MM.1S (cell line): ENCODE measurements at regions not wholly inside any gene's neighbourhood (a gene's known extent, or its start where the extent isn't known, plus 50 kb on each side); places are given as distances from the start of the nearest gene placed in this dataset.

Experiments used
- DNase-seq: peaks from one replicate; pipeline ENCODE4 v3.0.0-alpha.2; 2015
- H2AFZ ChIP-seq: fragments of 300-600 bp; sonication (generic); 2 replicates; pipeline ENCODE4 v1.6.0; 2016; ENCODE audit warnings: antibody characterized with exemption, low read length
- H3F3A ChIP-seq: fragments of 300-600 bp; sonication (generic); 2 replicates; pipeline ENCODE4 v1.6.1; 2016; ENCODE audit warnings: mild to moderate bottlenecking, antibody characterized with exemption, low read length, moderate library complexity, mixed read lengths; ENCODE audit not compliant: insufficient read depth
- H3K27ac ChIP-seq: fragments of 300-600 bp; sonication (generic); 2 replicates; pipeline ENCODE4 v1.5.1; 2016; ENCODE audit warnings: mild to moderate bottlenecking, low read length
- H3K27me3 ChIP-seq: fragments of 300-600 bp; sonication (generic); replicated peaks from 2 replicates; pipeline ENCODE4 v1.6.0; 2016; ENCODE audit warnings: low read length; ENCODE audit not compliant: insufficient read depth
- H3K36me3 ChIP-seq: fragments of 300-600 bp; sonication (generic); replicated peaks from 2 replicates; pipeline ENCODE4 v1.6.1; 2016; ENCODE audit warnings: mild to moderate bottlenecking, low read length, mixed read lengths; ENCODE audit not compliant: insufficient read depth
- H3K4me1 ChIP-seq: fragments of 300-600 bp; sonication (generic); 2 replicates; pipeline ENCODE4 v1.6.1; 2016; ENCODE audit warnings: low read length, mixed read lengths
- H3K4me2 ChIP-seq: fragments of 300-600 bp; sonication (generic); 2 replicates; pipeline ENCODE4 v1.6.0; 2016; ENCODE audit warnings: low read depth, low read length
- H3K4me3 ChIP-seq: fragments of 300-600 bp; sonication (generic); 2 replicates; pipeline ENCODE4 v1.5.1; 2016; ENCODE audit warnings: low read length, mixed read lengths
- H3K79me2 ChIP-seq: fragments of 300-600 bp; sonication (generic); 2 replicates; pipeline ENCODE4 v1.6.1; 2016; ENCODE audit warnings: mixed run types, low read length, mixed read lengths
- H3K9ac ChIP-seq: fragments of 300-600 bp; sonication (generic); 2 replicates; pipeline ENCODE4 v1.6.1; 2016; ENCODE audit warnings: low read length, mixed read lengths
- H3K9me2 ChIP-seq: fragments of 300-600 bp; sonication (generic); replicated peaks from 2 replicates; pipeline ENCODE4 v1.6.1; 2016; ENCODE audit warnings: mild to moderate bottlenecking, low read length, mixed read lengths; ENCODE audit not compliant: insufficient read depth
- H3K9me3 ChIP-seq: fragments of 300-600 bp; sonication (generic); replicated peaks from 2 replicates; pipeline ENCODE4 v1.6.1; 2016; ENCODE audit warnings: mild to moderate bottlenecking, low read length, mixed read lengths; ENCODE audit not compliant: insufficient read depth
- H4K20me1 ChIP-seq: fragments of 300-600 bp; sonication (generic); 2 replicates; pipeline ENCODE4 v1.6.1; 2016; ENCODE audit warnings: mild to moderate bottlenecking, low read length, moderate library complexity, mixed read lengths; ENCODE audit not compliant: insufficient read depth
- CTCF ChIP-seq: fragments of 300-600 bp; sonication (generic); IDR thresholded peaks from 2 replicates; pipeline ENCODE4 v1.5.1; 2016; ENCODE audit warnings: antibody characterized with exemption, low read length, mixed read lengths
- EZH2 ChIP-seq: fragments of 300-600 bp; sonication (generic); optimal IDR thresholded peaks from 2 replicates; pipeline ENCODE3; 2017; ENCODE audit warnings: low read depth, mild to moderate bottlenecking, antibody characterized with exemption, low read length, mixed read lengths
- EZH2phosphoT487 ChIP-seq: fragments of 300-600 bp; sonication (generic); IDR thresholded peaks from 2 replicates; pipeline ENCODE4 v1.6.1; 2018; ENCODE audit warnings: antibody characterized with exemption, low read length

DNA sequence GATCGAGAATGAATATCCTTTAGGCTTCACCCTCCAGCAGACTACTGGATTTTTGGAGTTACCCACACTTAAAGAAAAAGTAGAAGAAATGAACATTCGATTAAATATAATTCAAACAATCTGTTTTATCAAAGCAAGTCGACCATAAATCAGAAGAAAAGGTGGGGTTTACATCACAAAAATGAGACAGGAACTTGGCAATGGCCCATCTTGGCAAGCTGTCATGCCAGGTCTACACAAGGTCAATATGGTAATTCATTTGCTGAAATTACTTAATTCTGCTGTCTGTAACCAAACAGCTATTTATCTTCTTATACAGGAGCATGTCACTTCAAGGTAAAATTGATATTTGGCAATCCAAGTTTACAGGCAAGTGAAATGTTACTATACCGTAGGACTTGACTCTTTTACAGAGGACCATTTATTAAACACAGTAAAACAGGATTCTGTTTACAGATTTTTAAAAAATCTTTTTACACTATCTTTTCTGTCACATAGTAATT lies 640.6 kb upstream of the NRP1 start:
- Histone ChIP-seq H2AFZ (no peak overlapping the region), H3K9me2 (no peaks in the 10 kb centered on the region), H3K4me2 (no peak overlapping the region), H3K4me3 (no peak overlapping the region), H3K36me3 (no peaks in the 10 kb centered on the region), H3K79me2 (no peaks in the 10 kb centered on the region), H3K4me1 (no peaks in the 10 kb centered on the region), H3F3A (no peaks in the 10 kb centered on the region), H4K20me1 (no peaks in the 10 kb centered on the region), H3K27ac (no peak overlapping the region), H3K9ac (no peak overlapping the region), H3K27me3 (no peaks in the 10 kb centered on the region), H3K9me3 (no peaks in the 10 kb centered on the region)
- TF ChIP-seq EZH2phosphoT487 (no peak), CTCF (no peak), EZH2 (no peak)
- no peak for DNase-seq

GRCh38 chr10:33968983-33969382 lies 634.5 kb upstream of the NRP1 start:
- H3K4me2 ChIP-seq, result no peak overlapping the region
- no peaks in the 10 kb centered on the region for H4K20me1 ChIP-seq
- H3K27ac ChIP-seq, result no peak overlapping the region
- H3K27me3 ChIP-seq, result no peaks in the 10 kb centered on the region
- DNase-seq, result no peak
- no peak overlapping the region for H3K4me3 ChIP-seq
- H3K79me2 ChIP-seq, result no peaks in the 10 kb centered on the region
- no peaks in the 10 kb centered on the region for H3F3A ChIP-seq
- H3K4me1 ChIP-seq, result 0 out of 2 replicates have a peak, but pooled peaks cover 8% of the 10 kb centered on the region
- no peak for TF ChIP-seq EZH2
- H3K36me3 ChIP-seq, result no peaks in the 10 kb centered on the region
- H3K9ac ChIP-seq, result no peak overlapping the region
- no peaks in the 10 kb centered on the region for H3K9me2 ChIP-seq
- H3K9me3 ChIP-seq, result 0 out of 2 replicates have a peak, but pooled peaks cover under 1% of the 10 kb centered on the region
- H2AFZ ChIP-seq, result no peak overlapping the region

DNA sequence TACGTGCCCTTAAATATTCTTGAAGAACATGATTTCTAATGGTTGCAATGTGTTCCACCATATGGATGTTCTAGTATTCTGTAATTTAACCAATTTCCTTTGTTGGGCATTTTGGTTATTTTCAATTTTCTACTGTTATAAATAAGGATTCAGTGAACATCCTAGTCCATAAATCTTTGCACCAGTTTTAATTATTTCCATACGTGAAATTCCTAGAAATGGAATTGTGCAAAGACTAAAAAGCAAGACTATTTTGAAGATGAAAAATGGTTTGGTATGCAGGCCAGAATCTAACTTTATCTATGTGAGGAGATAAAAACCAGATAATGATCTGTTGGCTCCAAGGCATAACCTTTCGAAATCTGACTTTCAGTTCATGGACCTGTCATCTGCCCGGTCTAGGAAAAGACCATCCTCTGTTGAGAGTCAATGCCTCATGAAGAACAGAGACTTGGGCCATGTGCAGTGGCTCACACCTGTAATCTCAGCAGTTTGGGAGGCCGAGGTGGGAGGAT lies 633.2 kb upstream of the NRP1 start:
- Histone ChIP-seq H3K27ac (no peak overlapping the region), H3K9me3 (0 out of 2 replicates have a peak, but pooled peaks cover 3% of the 10 kb centered on the region), H3K27me3 (no peaks in the 10 kb centered on the region), H4K20me1 (no peaks in the 10 kb centered on the region), H3K79me2 (no peaks in the 10 kb centered on the region), H3F3A (no peaks in the 10 kb centered on the region), H3K9ac (no peak overlapping the region), H3K36me3 (no peaks in the 10 kb centered on the region), H3K4me3 (no peak overlapping the region), H3K4me2 (no peak overlapping the region), H3K4me1 (0 out of 2 replicates have a peak, but pooled peaks cover 8% of the 10 kb centered on the region), H2AFZ (no peak overlapping the region), H3K9me2 (no peaks in the 10 kb centered on the region)
- no peak for TF ChIP-seq EZH2
- TF ChIP-seq CTCF, result no peak
- TF ChIP-seq EZH2phosphoT487, result no peak
- DNase-seq, result no peak

- H4K20me1 ChIP-seq, result no peaks in the 10 kb centered on the region
- H3K4me2 ChIP-seq, result no peak overlapping the region
- H3K9me2 ChIP-seq, result no peaks in the 10 kb centered on the region
- H3K36me3 ChIP-seq, result no peaks in the 10 kb centered on the region
- H3K79me2 ChIP-seq, result no peaks in the 10 kb centered on the region
- 0 out of 2 replicates have a peak, but pooled peaks cover 8% of the 10 kb centered on the region for H3K4me1 ChIP-seq
- 0 out of 2 replicates have a peak, but pooled peaks cover 3% of the 10 kb centered on the region for H3K9me3 ChIP-seq
- DNase-seq, result no peak
- no peak overlapping the region for H3K9ac ChIP-seq
- H2AFZ ChIP-seq, result no peak overlapping the region
- no peaks in the 10 kb centered on the region for H3F3A ChIP-seq
- no peaks in the 10 kb centered on the region for H3K27me3 ChIP-seq
- no peak for TF ChIP-seq CTCF
- no peak for TF ChIP-seq EZH2phosphoT487
- no peak for TF ChIP-seq EZH2
- H3K27ac ChIP-seq, result no peak overlapping the region
- H3K4me3 ChIP-seq, result no peak overlapping the region
Measured at GRCh38 chr10:33966946-33967345, 632.5 kb upstream of the NRP1 start.
